ENCODE measurements at regions not wholly inside any gene's neighbourhood (a gene's known extent, or its start where the extent isn't known, plus 50 kb on each side); places are given as distances from the start of the nearest gene placed in this dataset.

GRCh38 chr18:43625582-43625981 lies 348.3 kb upstream of the SYT4 start:
- TF ChIP-seq CTCF (optimal IDR thresholded peaks at IDR 0.05 in 1 of 3, IDR thresholded peaks at IDR 0.05 in 1 of 3, conservative IDR thresholded peaks at IDR 0.05 in 1 of 3; ENCODE audit: extremely low read depth in 1 of 3, insufficient read depth in 2 of 3, low read length in 3 of 3) (no peak), EZH2 (IDR thresholded peaks at IDR 0.05; ENCODE audit: low read length) (no peak)

Data from keratinocyte (primary cell).